DMS153 treated with DMSO at 0.1 percent for 48 hours (cell line): ENCODE measurements at regions not wholly inside any gene's neighbourhood (a gene's known extent, or its start where the extent isn't known, plus 50 kb on each side); places are given as distances from the start of the nearest gene placed in this dataset.

Experiments
- DNase-seq: peaks from one replicate; lab custom pipeline; 2025; ENCODE audit not compliant: unreplicated experiment; lab: John Stamatoyannopoulos, UW

- no peak for DNase-seq
These were observed 421.0 kb upstream of the CNTN4 start for GRCh38 chr3:1677576-1678156.

- no peak for DNase-seq
These were observed 406.2 kb upstream of the CNTN4 start for GRCh38 chr3:1692428-1692827.

GRCh38 chr3:1693145-1693544 is 405.5 kb upstream of the CNTN4 start:
- DNase-seq: no peak

- no peak for DNase-seq
These were observed 401.9 kb upstream of the CNTN4 start for GRCh38 chr3:1696669-1697275.

DNA sequence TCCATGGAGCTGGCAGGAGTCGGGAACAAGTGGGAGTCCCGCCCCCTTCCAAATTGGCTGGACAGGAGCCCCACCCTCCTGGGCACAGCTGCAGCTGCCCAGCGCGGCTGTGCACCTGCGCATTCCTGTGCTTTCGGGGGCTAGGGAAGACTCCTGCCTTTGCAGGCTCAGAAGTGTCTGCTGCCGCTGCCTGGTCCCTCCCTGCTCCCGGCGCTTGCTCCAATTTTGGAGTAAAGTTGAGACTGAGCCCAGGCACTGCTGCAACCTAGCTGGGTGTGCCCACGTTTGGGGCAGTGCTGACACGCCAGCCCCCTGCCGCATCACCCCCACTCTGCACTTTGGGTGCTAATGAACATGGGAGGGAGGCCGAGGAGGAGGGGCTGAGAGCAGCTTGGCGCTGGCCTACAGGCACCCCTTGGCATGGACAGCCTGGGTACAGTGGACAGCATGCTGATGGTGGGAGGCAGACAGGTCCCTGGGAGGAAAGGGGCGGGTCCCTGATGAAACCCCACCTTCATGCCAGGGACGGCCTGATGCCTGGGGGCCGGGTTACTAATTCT is 399.2 kb upstream of the CNTN4 start:
- DNase-seq: no peak

DNA sequence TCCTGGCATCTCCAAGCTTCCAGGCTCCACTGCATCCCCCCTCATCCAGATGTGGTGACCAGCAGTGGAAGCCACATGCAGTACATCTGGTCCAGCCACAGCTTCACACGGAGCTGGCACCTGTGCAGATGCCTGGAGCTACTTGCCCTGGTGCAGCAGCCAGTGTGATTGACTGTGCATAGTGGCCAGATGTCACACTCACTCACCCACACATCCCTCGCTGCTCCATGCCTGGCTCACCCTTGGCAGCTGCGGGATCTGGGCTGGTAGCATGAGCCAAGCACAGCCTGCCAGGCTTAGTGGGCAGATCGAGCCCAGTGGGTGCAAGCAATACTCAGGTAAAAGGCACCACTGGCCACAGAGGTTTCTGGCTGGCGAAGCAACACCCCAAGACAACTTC is 398.0 kb upstream of the CNTN4 start:
- no peak for DNase-seq

- no peak for DNase-seq
These were observed 395.5 kb upstream of the CNTN4 start for GRCh38 chr3:1703169-1703568.

- DNase-seq: no peak
These were observed 388.0 kb upstream of the CNTN4 start for GRCh38 chr3:1710663-1711062.

GRCh38 chr3:1717524-1717923 is 381.1 kb upstream of the CNTN4 start:
- no peak for DNase-seq

DNA sequence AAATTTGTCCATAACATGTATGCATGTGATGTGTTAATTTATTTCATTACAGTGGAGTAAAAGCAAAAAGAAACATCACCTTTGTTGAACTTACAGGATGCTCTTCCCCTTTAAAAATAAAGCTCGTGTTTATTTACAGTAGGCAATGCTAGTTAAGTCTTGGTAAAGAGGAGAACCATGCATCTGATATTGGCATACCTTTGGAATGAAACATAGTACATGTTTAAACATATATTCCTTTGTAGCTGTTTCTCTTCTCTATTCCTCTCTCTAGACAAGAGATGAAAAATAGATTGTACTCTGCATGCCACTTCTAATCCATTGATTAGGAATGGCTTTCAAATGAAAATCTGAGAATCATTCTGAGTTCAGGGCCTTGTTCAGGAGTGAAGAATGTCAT is 374.9 kb upstream of the CNTN4 start:
- no peak for DNase-seq

GRCh38 chr3:1726741-1727140 is 371.9 kb upstream of the CNTN4 start:
- no peak for DNase-seq

- DNase-seq: no peak
These were observed 371.4 kb upstream of the CNTN4 start for GRCh38 chr3:1727242-1727641.

DNA sequence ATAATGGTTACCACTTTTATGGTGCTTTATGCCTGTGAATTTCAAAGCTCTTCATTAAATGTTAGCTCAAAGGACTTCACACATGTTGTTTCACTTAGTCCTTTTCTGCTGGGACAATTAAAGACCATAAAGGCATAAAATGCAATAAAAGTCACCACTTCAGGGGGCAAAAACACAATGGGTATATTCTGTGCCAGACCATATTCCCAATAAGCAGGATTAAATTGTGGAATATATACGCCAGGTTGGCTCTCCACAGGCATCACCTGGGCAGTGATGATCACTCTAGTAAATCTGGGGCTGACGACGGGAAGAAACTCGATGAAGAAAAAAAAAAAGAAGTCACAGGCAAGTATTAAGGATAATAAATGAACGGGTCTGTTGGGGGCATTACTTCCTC is 370.2 kb upstream of the CNTN4 start:
- DNase-seq: no peak

DNA sequence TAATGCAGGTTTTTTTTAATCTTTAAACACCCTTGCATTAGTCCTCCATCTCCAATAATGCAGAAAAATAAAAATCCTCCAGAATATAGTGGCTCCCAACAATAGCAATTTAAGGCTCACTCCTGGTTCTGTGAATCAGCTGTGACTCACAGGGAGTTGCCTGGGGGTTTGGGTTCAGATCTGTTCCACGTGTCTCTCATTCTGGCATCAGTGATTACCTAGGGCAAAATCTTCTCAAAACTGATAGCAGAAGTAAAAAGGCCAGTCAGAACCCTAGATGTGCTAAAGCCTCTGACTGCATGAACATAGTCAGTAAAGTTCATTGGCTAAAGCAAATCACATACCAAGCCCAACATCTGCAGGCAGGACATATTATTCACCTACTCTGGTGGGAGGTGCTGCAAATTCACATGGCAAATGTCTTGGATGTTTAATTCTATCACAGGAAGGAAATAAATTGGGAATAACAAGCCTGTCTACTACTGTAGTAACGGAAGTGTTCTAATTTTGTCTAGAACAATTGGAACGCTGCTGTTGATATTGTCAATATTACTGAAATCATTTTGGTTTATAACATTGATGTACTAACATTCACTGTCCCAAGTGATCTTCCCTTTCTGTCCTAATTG is 364.1 kb upstream of the CNTN4 start:
- no peak for DNase-seq

GRCh38 chr3:1752205-1752604 is 346.5 kb upstream of the CNTN4 start:
- no peak for DNase-seq

DNA sequence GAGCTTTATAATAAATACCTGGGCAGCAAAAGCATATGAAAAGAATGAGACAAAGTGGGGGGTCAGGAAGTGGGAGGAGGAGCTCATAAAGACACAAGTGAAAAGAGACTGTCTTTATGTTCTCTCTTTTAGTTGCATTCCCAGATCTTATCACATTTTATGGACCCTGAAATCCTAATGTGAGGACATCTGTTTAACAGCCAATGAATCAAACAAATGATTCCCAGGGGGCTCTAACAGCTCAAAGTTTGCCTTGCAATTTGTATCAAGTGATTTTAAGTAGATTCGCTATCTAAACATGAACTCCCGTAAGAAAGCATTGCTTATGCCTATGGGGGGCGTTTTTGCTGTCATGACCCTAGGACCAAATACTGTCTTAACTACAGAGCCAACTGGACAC is 332.3 kb upstream of the CNTN4 start:
- DNase-seq: no peak

GRCh38 chr3:1773679-1774078 is 325.0 kb upstream of the CNTN4 start:
- DNase-seq: no peak

DNA sequence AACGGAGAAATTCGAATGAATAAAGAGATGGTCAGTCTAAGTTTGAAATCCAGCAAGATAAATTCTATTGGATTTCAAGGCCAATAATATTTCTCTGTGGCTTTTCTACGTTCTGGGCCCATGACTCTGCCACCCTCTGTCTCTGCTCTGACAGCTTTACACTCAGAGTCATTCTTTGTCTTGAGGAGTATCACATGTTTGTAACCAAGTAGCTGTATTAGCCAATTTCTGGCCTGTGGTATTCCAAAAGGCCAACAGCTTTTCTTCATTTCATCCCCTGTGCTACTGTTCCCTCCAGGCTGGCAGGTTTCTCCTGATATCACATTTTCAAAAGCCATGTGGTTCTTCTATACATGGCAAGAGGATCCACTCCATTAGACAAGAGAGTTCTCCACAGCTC is 324.1 kb upstream of the CNTN4 start:
- DNase-seq: no peak

GRCh38 chr3:1775321-1775720 is 323.3 kb upstream of the CNTN4 start:
- no peak for DNase-seq

GRCh38 chr3:1783995-1784394 is 314.7 kb upstream of the CNTN4 start:
- DNase-seq: peak; percentile 4

DNA sequence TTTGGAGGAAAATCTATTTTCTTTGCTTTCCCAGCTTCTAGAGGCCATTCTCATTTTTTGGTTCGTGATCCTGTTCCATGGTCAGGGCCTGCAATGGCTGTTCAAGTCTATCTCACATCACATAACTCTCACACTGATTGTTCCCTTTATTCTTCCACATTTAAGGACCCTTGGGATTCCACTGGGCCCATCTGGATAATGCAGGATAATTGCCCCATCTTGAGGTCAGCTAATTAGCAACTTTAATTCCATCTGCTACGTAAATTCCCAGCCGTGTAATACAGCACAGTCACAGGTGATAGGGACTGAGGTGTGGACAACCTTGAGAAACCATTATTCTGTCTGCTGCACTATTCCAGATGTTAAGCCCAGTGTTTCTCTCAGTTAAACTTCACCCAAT is 311.6 kb upstream of the CNTN4 start:
- DNase-seq: no peak

GRCh38 chr3:1792466-1792865 is 306.2 kb upstream of the CNTN4 start:
- DNase-seq: no peak
